Loucy (cell line): ENCODE measurements at regions not wholly inside any gene's neighbourhood (a gene's known extent, or its start where the extent isn't known, plus 50 kb on each side); places are given as distances from the start of the nearest gene placed in this dataset.
A peak's percentile ranks its signal among the peaks of the same experiment; 100 is the strongest.
"Not testable (repeated sequence)": the region's sequence is repeated elsewhere in the genome, so short reads cannot be mapped to it uniquely, and the experiment has no call there.

ENCODE experiments used
- H2AFZ ChIP-seq: fragments of 200-600 bp; sonication (generic); 2 replicates; pipeline ENCODE4 v1.6.0; 2016; ENCODE audit warnings: antibody characterized with exemption, mild to moderate bottlenecking, low read length, moderate library complexity
- H3F3A ChIP-seq: fragments of 200-600 bp; 2 replicates; pipeline ENCODE4 v1.6.0; 2016; ENCODE audit warnings: antibody characterized with exemption, low read depth, mild to moderate bottlenecking
- H3K27me3 ChIP-seq: fragments of 200-600 bp; sonication (generic); 2 replicates; pipeline ENCODE4 v1.6.1; 2014; ENCODE audit warnings: low read length, mild to moderate bottlenecking; ENCODE audit not compliant: insufficient read depth, poor library complexity, severe bottlenecking
- H3K36me3 ChIP-seq: fragments of 200-600 bp; sonication (generic); 2 replicates; pipeline ENCODE4 v1.6.1; 2016; ENCODE audit warnings: low read length; ENCODE audit not compliant: insufficient read depth
- H3K4me1 ChIP-seq: fragments of 200-600 bp; sonication (generic); 2 replicates; pipeline ENCODE4 v1.5.1; 2014; ENCODE audit warnings: low read length, mild to moderate bottlenecking; ENCODE audit not compliant: insufficient read depth, poor library complexity, severe bottlenecking
- H3K4me2 ChIP-seq: fragments of 200-600 bp; sonication (generic); 2 replicates; pipeline ENCODE4 v1.6.0; 2014; ENCODE audit warnings: antibody characterized with exemption, low read length, low read depth, mild to moderate bottlenecking; ENCODE audit not compliant: poor library complexity, severe bottlenecking
- H3K4me3 ChIP-seq: fragments of 200-600 bp; sonication (generic); 2 replicates; pipeline ENCODE4 v1.5.1; 2014; ENCODE audit warnings: low read length, mild to moderate bottlenecking, mixed read lengths; ENCODE audit not compliant: poor library complexity, severe bottlenecking
- H3K79me2 ChIP-seq: fragments of 200-600 bp; sonication (generic); 2 replicates; pipeline ENCODE4 v1.6.1; 2014; ENCODE audit warnings: low read length; ENCODE audit not compliant: insufficient read depth
- H3K9ac ChIP-seq: fragments of 200-600 bp; sonication (generic); 2 replicates; pipeline ENCODE4 v1.6.0; 2014; ENCODE audit warnings: mild to moderate bottlenecking, low read depth, low read length, moderate library complexity; ENCODE audit not compliant: poor library complexity, severe bottlenecking
- H3K9me2 ChIP-seq: fragments of 200-600 bp; sonication (generic); replicated peaks from 2 replicates; pipeline ENCODE4 v1.6.1; 2016; ENCODE audit warnings: low read depth, low read length, mixed read lengths
- H3K9me3 ChIP-seq: fragments of 200-600 bp; sonication (generic); 2 replicates; pipeline ENCODE4 v1.6.1; 2014; ENCODE audit warnings: mild to moderate bottlenecking, antibody characterized with exemption, low read length, low read depth; ENCODE audit not compliant: insufficient read depth
- H4K20me1 ChIP-seq: fragments of 200-600 bp; sonication (generic); 2 replicates; pipeline ENCODE4 v1.6.0; 2014; ENCODE audit warnings: antibody characterized with exemption, low read length, mild to moderate bottlenecking; ENCODE audit not compliant: insufficient read depth, poor library complexity, severe bottlenecking
- EZH2phosphoT487 ChIP-seq: fragments of 200-600 bp; IDR thresholded peaks from 2 replicates; pipeline ENCODE4 v1.6.1; 2018; ENCODE audit warnings: antibody characterized with exemption, mild to moderate bottlenecking, moderate library complexity, borderline replicate concordance
- TF ChIP-seq, protein P1 (sequence below): fragments of 200-600 bp; sonication (generic); conservative IDR thresholded peaks from 2 replicates; pipeline ENCODE4 v1.5.1; 2014; ENCODE audit warnings: mild to moderate bottlenecking, antibody characterized with exemption, low read length

DNA sequence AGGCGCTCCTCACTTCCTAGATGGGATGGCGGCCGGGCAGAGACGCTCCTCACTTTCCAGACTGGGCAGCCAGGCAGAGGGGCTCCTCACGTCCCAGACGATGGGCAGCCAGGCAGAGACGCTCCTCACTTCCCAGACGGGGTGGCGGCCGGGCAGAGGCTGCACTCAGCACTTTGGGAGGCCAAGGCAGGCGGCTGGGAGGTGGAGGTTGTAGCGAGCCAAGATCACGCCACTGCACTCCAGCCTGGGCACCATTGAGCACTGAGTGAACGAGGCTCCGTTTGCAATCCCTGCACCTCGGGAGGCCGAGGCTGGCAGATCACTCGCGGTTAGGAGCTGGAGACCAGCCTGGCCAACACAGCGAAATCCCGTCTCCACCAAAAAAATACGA lies 72.0 kb upstream of the LRPPRC start:
- H2AFZ ChIP-seq, H4K20me1 ChIP-seq, H3F3A ChIP-seq, H3K79me2 ChIP-seq, H3K4me3 ChIP-seq, H3K9me3 ChIP-seq, H3K4me2 ChIP-seq, H3K36me3 ChIP-seq, H3K4me1 ChIP-seq, H3K9ac ChIP-seq, H3K9me2 ChIP-seq, H3K27me3 ChIP-seq: not testable (repeated sequence)

DNA sequence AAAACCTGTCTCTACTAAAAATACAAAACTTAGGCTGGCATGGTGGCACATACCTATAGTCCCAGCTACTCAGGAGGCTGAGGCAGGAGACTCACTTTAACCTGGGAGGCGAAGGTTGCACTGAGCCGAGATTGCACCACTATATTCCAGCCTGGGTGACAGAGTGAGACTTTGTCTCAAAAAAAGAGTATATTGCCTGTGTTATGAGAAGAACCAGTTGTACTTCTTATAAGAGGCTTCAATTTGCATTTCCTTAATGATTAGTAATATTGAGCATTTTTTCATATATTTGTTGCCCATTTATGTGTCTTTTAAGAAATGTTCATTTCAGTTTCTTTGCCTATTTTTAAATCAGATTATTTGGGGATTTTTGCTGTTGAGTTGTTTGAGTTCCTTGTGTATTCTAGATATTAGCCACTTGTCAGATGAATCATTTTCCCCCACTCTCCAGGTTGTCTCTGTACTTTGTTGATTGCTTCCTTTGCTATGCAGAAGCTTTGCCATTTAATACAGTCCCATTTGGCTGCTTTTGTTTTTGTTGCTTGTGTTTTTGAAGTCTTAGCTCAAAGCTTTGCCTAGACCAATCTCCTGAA lies 75.8 kb upstream of the LRPPRC start:
- no peak overlapping the region for H2AFZ ChIP-seq
- H3K36me3 ChIP-seq, result no peaks in the 10 kb centered on the region
- no peak overlapping the region for H3K4me2 ChIP-seq
- no peaks in the 10 kb centered on the region for H3K27me3 ChIP-seq
- H3K4me1 ChIP-seq, result no peaks in the 10 kb centered on the region
- no peak overlapping the region for H3K4me3 ChIP-seq
- H4K20me1 ChIP-seq, result no peaks in the 10 kb centered on the region
- TF ChIP-seq, protein P1, sequence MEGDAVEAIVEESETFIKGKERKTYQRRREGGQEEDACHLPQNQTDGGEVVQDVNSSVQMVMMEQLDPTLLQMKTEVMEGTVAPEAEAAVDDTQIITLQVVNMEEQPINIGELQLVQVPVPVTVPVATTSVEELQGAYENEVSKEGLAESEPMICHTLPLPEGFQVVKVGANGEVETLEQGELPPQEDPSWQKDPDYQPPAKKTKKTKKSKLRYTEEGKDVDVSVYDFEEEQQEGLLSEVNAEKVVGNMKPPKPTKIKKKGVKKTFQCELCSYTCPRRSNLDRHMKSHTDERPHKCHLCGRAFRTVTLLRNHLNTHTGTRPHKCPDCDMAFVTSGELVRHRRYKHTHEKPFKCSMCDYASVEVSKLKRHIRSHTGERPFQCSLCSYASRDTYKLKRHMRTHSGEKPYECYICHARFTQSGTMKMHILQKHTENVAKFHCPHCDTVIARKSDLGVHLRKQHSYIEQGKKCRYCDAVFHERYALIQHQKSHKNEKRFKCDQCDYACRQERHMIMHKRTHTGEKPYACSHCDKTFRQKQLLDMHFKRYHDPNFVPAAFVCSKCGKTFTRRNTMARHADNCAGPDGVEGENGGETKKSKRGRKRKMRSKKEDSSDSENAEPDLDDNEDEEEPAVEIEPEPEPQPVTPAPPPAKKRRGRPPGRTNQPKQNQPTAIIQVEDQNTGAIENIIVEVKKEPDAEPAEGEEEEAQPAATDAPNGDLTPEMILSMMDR, result no peak
- TF ChIP-seq EZH2phosphoT487, result no peak
- H3K79me2 ChIP-seq, result no peaks in the 10 kb centered on the region
- no peaks in the 10 kb centered on the region for H3K9me3 ChIP-seq
- no peaks in the 10 kb centered on the region for H3F3A ChIP-seq
- no peak overlapping the region for H3K9ac ChIP-seq
- H3K9me2 ChIP-seq, result no peaks in the 10 kb centered on the region

DNA sequence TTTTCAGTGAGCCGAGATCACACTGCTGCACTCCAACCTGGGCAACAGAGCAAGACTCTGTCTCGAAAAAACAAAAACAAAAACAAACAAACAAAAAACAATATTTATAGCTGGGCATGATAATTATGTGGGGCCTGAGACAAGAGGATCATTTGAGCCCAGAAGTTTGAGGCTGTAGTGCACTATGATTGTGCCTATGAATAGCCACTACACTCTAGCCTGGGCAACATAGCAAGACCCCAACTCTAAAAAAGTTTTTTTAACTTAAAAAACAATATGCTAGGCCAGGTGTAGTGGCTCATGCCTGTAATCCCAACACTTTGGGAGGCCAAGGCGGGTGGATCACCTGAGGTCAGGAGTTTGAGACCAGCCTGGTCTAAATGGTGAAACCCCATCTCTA lies 77.9 kb upstream of the LRPPRC start:
- not testable (repeated sequence) for H3K79me2 ChIP-seq, H2AFZ ChIP-seq, H3K4me1 ChIP-seq, H3K9me2 ChIP-seq, H3K9ac ChIP-seq, H3K4me3 ChIP-seq, H3K36me3 ChIP-seq, H3K27me3 ChIP-seq, H3K9me3 ChIP-seq, H3K4me2 ChIP-seq, H4K20me1 ChIP-seq, H3F3A ChIP-seq

DNA sequence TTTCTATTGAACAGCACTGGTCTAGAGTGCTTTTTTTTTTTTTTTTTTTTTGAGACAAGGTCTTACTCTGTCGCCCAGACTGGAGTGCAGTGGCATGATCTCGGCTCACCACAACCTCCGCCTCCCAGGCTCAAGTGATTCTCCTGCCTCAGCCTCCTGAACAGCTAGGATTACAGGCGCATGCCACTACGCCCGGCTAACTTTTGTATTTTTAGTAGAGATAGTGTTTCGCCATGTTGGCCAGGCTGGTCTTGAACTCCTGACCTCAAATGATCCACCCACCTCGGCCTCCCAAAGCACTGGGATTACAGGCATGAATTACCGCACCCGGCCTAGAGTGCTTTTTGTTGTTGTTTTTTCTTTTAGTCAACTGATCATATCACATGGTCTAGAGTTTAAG lies 79.0 kb upstream of the LRPPRC start:
- H3K27me3 ChIP-seq, H4K20me1 ChIP-seq, H3K79me2 ChIP-seq, H3K4me2 ChIP-seq, H3K36me3 ChIP-seq, H3K9ac ChIP-seq, H3K9me2 ChIP-seq, H3K4me1 ChIP-seq, H3K9me3 ChIP-seq, H3F3A ChIP-seq, H2AFZ ChIP-seq, H3K4me3 ChIP-seq: not testable (repeated sequence)

DNA sequence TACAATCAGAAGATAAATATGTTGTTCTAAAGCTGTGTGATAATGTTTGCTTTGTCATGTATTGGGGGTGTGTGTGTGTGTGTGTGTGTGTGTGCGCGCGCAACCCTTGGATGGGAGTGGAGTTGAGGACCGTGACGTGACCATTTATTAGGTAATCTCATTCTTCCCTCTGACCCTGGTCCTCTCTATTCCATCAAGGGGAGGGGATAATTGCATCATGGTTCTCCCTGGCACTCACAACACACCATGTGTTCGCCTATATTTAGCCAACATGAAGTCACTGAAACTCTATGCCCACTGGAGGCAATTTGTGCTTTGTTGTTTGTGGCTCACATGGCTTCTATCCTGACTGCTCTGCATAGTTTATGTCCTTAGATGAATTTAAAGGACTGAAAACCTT lies 79.8 kb upstream of the LRPPRC start:
- Histone ChIP-seq H3K9me2 (no peaks in the 10 kb centered on the region), H3K36me3 (no peaks in the 10 kb centered on the region), H3F3A (no peaks in the 10 kb centered on the region), H3K9ac (no peak overlapping the region), H3K4me1 (no peaks in the 10 kb centered on the region), H3K79me2 (no peaks in the 10 kb centered on the region), H4K20me1 (no peaks in the 10 kb centered on the region), H3K4me3 (no peak overlapping the region), H3K4me2 (no peak overlapping the region), H3K27me3 (no peaks in the 10 kb centered on the region), H3K9me3 (no peaks in the 10 kb centered on the region), H2AFZ (0 out of 2 replicates have a peak overlapping the region, but pooled peaks have one; percentile 19)
- TF ChIP-seq EZH2phosphoT487, result no peak
- TF ChIP-seq, protein P1, result no peak
